ENCODE measurements at regions not wholly inside any gene's neighbourhood (a gene's known extent, or its start where the extent isn't known, plus 50 kb on each side); places are given as distances from the start of the nearest gene placed in this dataset.

DNA sequence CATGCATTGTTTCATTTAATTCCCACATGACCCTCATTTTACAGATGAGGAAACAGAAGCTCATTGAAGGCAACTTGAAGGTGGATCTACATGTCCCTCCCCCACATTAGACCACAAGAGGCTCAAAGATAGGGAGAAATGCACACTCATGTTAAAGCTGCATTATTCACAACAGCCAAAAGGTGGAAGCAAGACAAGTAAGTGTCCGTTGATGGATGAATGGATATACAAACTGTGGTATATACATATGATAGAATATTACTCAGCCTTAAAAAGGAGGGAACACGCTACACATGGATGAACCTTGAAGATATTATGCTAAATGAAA is 149.7 kb upstream of the JUN start:
- TF ChIP-seq, protein P1, sequence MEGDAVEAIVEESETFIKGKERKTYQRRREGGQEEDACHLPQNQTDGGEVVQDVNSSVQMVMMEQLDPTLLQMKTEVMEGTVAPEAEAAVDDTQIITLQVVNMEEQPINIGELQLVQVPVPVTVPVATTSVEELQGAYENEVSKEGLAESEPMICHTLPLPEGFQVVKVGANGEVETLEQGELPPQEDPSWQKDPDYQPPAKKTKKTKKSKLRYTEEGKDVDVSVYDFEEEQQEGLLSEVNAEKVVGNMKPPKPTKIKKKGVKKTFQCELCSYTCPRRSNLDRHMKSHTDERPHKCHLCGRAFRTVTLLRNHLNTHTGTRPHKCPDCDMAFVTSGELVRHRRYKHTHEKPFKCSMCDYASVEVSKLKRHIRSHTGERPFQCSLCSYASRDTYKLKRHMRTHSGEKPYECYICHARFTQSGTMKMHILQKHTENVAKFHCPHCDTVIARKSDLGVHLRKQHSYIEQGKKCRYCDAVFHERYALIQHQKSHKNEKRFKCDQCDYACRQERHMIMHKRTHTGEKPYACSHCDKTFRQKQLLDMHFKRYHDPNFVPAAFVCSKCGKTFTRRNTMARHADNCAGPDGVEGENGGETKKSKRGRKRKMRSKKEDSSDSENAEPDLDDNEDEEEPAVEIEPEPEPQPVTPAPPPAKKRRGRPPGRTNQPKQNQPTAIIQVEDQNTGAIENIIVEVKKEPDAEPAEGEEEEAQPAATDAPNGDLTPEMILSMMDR (IDR thresholded peaks at IDR 0.05): no peak
- TF ChIP-seq POLR2A (IDR thresholded peaks at IDR 0.05): no peak
